ENCODE measurements at regions not wholly inside any gene's neighbourhood (a gene's known extent, or its start where the extent isn't known, plus 50 kb on each side); places are given as distances from the start of the nearest gene placed in this dataset.
A peak's percentile ranks its signal among the peaks of the same experiment; 100 is the strongest.
"Not testable (repeated sequence)": the region's sequence is repeated elsewhere in the genome, so short reads cannot be mapped to it uniquely, and the experiment has no call there.

DNA sequence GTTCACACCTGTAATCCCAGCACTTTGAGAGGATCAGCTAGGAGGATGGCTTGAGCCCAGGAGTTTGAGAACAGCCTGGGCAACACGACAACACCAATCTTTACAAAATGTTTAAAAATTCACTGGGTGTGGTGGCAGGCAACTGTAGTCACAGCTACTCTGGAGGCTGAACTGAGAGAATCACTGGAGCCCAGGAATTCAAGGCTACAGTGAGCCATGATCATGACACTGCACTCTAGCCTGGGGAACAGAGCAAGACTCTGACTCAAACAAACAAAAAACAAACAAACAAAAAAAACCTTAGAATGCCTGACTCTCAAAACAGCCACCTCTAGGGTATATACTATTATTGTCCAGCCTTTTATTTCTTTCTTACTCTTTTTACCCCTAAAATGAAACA is 56.5 kb upstream of the PAPSS2 start:
- no peaks in the 10 kb centered on the region for H3K9me3 ChIP-seq (replicated peaks; ENCODE audit: control insufficient read depth, low read depth, low read length)
- no peaks in the 10 kb centered on the region for H3K4me1 ChIP-seq (ENCODE audit: control insufficient read depth, insufficient read depth, low read length)
- H3K4me3 ChIP-seq (ENCODE audit: low read length): no peak overlapping the region
- H3K36me3 ChIP-seq (ENCODE audit: control insufficient read depth, insufficient read depth, low read length): no peaks in the 10 kb centered on the region
- H3K27ac ChIP-seq (ENCODE audit: low read length): no peak overlapping the region
- 60% methylated on average over 1 of the region's 1 CpG for WGBS (ENCODE audit: insufficient coverage)
- DNase-seq: no peak
- no peaks in the 10 kb centered on the region for H3K27me3 ChIP-seq (ENCODE audit: control insufficient read depth, insufficient read depth, low read length)

DNA sequence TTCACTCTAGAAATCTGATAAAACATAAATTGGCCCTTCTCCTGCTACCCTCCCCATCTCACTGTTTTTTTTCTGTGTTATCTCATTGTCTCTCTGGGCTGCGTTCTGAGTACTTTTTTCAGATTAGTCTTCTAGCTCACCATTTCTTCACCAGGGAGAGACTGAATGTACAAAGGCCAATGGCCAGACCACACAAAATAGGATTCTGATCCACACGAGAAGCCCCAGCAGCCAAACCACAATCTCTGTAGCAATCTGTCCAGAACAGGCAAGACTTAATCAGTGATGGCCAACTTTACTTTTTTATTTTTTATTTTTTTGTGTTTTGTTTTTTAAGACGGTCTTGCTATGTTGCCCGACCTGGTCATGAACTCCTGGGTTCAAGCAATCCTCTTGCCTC is 55.9 kb upstream of the PAPSS2 start:
- no peak overlapping the region for H3K4me3 ChIP-seq (ENCODE audit: low read length)
- no peaks in the 10 kb centered on the region for H3K4me1 ChIP-seq (ENCODE audit: control insufficient read depth, insufficient read depth, low read length)
- DNase-seq: no peak
- H3K9me3 ChIP-seq (replicated peaks; ENCODE audit: control insufficient read depth, low read depth, low read length): no peaks in the 10 kb centered on the region
- H3K27me3 ChIP-seq (ENCODE audit: control insufficient read depth, insufficient read depth, low read length): no peaks in the 10 kb centered on the region
- WGBS (ENCODE audit: insufficient coverage): 79% methylated on average over 2 of the region's 4 CpGs
- no peak overlapping the region for H3K27ac ChIP-seq (ENCODE audit: low read length)
- H3K36me3 ChIP-seq (ENCODE audit: control insufficient read depth, insufficient read depth, low read length): no peaks in the 10 kb centered on the region

DNA sequence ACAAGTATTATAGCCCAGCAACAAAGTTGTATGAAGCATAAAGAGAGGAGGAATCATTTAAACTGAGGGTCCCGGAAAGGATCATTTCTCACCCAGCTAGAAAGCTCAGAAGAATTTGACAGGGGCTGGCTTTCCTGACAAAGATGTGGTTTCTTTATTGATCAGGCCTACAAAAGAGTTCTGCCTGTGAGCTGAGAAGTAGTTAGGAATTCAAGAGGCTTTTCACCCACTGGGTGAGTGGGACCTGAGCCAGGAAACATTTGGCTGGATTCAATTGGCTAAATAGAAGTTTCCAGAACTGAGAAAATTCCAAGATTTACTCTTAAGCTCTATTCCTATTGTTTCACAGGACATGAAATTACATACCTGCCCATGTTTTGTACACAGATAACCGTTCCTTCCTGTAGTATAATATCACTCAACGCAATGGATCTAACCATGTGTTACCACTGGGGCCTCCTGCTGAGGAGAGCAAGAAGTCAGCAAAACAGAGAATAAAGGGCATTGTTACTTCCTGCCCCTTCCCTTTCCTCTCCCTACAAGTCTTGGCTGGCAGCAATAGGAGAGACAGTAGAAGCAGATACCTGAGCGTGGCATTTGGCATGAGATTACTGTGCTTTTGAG is 53.9 kb upstream of the PAPSS2 start:
- H3K4me1 ChIP-seq (ENCODE audit: control insufficient read depth, insufficient read depth, low read length): no peaks in the 10 kb centered on the region
- no peaks in the 10 kb centered on the region for H3K27me3 ChIP-seq (ENCODE audit: control insufficient read depth, insufficient read depth, low read length)
- WGBS (ENCODE audit: insufficient coverage): 37% methylated on average over 2 of the region's 4 CpGs
- no peak for DNase-seq
- H3K27ac ChIP-seq (ENCODE audit: low read length): no peak overlapping the region
- no peaks in the 10 kb centered on the region for H3K9me3 ChIP-seq (replicated peaks; ENCODE audit: control insufficient read depth, low read depth, low read length)
- no peak overlapping the region for H3K4me3 ChIP-seq (ENCODE audit: low read length)
- no peaks in the 10 kb centered on the region for H3K36me3 ChIP-seq (ENCODE audit: control insufficient read depth, insufficient read depth, low read length)

DNA sequence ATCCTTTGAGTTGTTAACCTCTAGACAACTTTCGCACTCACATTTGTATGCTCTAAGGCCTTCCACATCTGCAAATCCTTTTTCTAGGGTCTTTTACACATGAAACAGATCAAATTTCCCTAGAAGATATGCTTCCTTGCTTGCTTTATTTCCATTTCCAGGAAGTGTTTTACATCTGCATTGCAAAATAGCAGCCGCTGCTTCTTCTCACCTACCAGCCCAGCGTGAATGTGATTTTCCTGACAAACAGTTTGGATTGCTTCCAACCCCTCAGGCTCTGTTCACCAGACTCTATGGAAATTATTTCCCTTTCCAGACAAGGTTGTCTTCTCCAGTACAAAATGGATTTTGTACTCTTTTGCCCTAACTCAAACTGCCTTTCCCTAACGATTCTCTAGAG is 50.9 kb upstream of the PAPSS2 start:
- no peaks in the 10 kb centered on the region for H3K4me1 ChIP-seq (ENCODE audit: control insufficient read depth, insufficient read depth, low read length)
- H3K9me3 ChIP-seq (replicated peaks; ENCODE audit: control insufficient read depth, low read depth, low read length): peaks cover 2% of the 10 kb centered on the region
- no peak overlapping the region for H3K27ac ChIP-seq (ENCODE audit: low read length)
- H3K27me3 ChIP-seq (ENCODE audit: control insufficient read depth, insufficient read depth, low read length): no peaks in the 10 kb centered on the region
- DNase-seq: peak; percentile 16
- WGBS (ENCODE audit: insufficient coverage): 53% methylated on average over 4 of the region's 4 CpGs
- H3K4me3 ChIP-seq (ENCODE audit: low read length): no peak overlapping the region
- H3K36me3 ChIP-seq (ENCODE audit: control insufficient read depth, insufficient read depth, low read length): no peaks in the 10 kb centered on the region

DNA sequence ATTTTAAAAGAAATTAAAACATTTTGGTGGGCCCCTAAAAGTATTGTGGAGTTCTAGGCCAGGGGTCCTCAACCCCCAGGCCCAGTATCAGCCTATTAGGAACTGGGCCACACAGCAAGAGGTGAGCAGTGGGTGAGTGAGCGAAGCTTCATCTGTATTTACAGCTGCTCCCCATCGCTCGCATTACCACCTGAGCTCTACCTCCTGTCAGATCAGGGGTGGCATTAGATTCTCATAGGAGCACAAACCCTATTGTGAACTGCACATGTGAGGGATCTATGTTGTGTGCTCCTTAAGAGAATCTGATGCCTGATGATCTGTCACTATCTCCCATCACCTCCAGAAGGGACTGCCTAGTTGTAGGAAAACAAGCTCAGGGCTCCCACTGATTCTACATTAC is 50.1 kb upstream of the PAPSS2 start:
- H3K27ac ChIP-seq (ENCODE audit: low read length); H3K4me3 ChIP-seq (ENCODE audit: low read length); H3K9me3 ChIP-seq (replicated peaks; ENCODE audit: control insufficient read depth, low read depth, low read length); H3K36me3 ChIP-seq (ENCODE audit: control insufficient read depth, insufficient read depth, low read length); DNase-seq; H3K27me3 ChIP-seq (ENCODE audit: control insufficient read depth, insufficient read depth, low read length); H3K4me1 ChIP-seq (ENCODE audit: control insufficient read depth, insufficient read depth, low read length): not testable (repeated sequence)
- 50% methylated on average over 1 of the region's 3 CpGs for WGBS (ENCODE audit: insufficient coverage)

Measured in muscle of leg (tissue), 3 donors.